Thoracic aorta (tissue), 2 donors: ENCODE measurements at regions not wholly inside any gene's neighbourhood (a gene's known extent, or its start where the extent isn't known, plus 50 kb on each side); places are given as distances from the start of the nearest gene placed in this dataset.

ENCODE experiments used
- ATAC-seq: fragments of 150-250 bp; one replicate; pipeline ENCODE4 v1.8.0; 2017; ENCODE audit warnings: low read depth; ENCODE audit not compliant: insufficient number of reproducible peaks, low FRiP score
- DNase-seq: peaks from one replicate; pipeline ENCODE4 v3.0.0-alpha.2; 2020; ENCODE audit warnings: low spot score
- H3K27ac ChIP-seq, 2 donors: fragments of 200-600 bp; sonication (generic); 1 replicate in 1 of 2; 2 replicates in 1 of 2; pipeline ENCODE4 v1.5.1; 2016; ENCODE audit warnings: mild to moderate bottlenecking in 2 of 2, moderate library complexity in 2 of 2
- H3K27me3 ChIP-seq: fragments of 200-600 bp; sonication (generic); replicated peaks from 2 replicates; pipeline ENCODE4 v1.6.0; 2016; ENCODE audit warnings: mild to moderate bottlenecking; ENCODE audit not compliant: insufficient read depth
- H3K36me3 ChIP-seq: fragments of 200-600 bp; sonication (generic); one replicate; pipeline ENCODE4 v1.5.1; 2016
- H3K4me1 ChIP-seq, 2 donors: fragments of 200-600 bp; sonication (generic); 1 replicate in 1 of 2; 2 replicates in 1 of 2; pipeline versions ENCODE4 v1.5.1 to v1.6.0; 2016; ENCODE audit warnings: low read depth in 2 of 2, mild to moderate bottlenecking in 1 of 2; ENCODE audit not compliant: control insufficient read depth in 1 of 2
- H3K4me3 ChIP-seq: fragments of 200-600 bp; sonication (generic); 2 replicates; pipeline ENCODE4 v1.5.1; 2016; ENCODE audit warnings: mild to moderate bottlenecking
- H3K9me3 ChIP-seq: fragments of 200-600 bp; sonication (generic); 2 replicates; pipeline ENCODE4 v1.5.1; 2016
- CTCF ChIP-seq: fragments of 200-600 bp; sonication (generic); IDR thresholded peaks from one replicate; pipeline ENCODE4 v1.5.1; 2019; ENCODE audit warnings: antibody characterized with exemption

- Histone ChIP-seq H3K4me3 (no peak overlapping the region), H3K27ac (no peak overlapping the region), H3K27me3 (no peaks in the 10 kb centered on the region), H3K4me1 (no peaks in the 10 kb centered on the region), H3K9me3 (no peaks in the 10 kb centered on the region), H3K36me3 (no peaks in the 10 kb centered on the region)
- no peak for ATAC-seq
- no peak for TF ChIP-seq CTCF
- DNase-seq, result no peak
These were observed 734.0 kb upstream of the CDH7 start for GRCh38 chr18:65016631-65017371.

- TF ChIP-seq CTCF, result no peak
- Histone ChIP-seq H3K27ac (no peak overlapping the region), H3K36me3 (no peaks in the 10 kb centered on the region), H3K4me3 (no peak overlapping the region), H3K4me1 (no peaks in the 10 kb centered on the region), H3K9me3 (no peaks in the 10 kb centered on the region), H3K27me3 (no peaks in the 10 kb centered on the region)
- DNase-seq, result no peak
- no peak for ATAC-seq
These were observed 756.4 kb upstream of the CDH7 start for GRCh38 chr18:64994370-64994769.

GRCh38 chr18:64993695-64994094 lies 757.1 kb upstream of the CDH7 start:
- no peaks in the 10 kb centered on the region for H3K27me3 ChIP-seq
- no peak for ATAC-seq

GRCh38 chr18:64992654-64993053 lies 758.2 kb upstream of the CDH7 start:
- H3K27ac ChIP-seq, result no peak overlapping the region
- DNase-seq, result no peak
- no peaks in the 10 kb centered on the region for H3K9me3 ChIP-seq
- no peaks in the 10 kb centered on the region for H3K27me3 ChIP-seq
- H3K36me3 ChIP-seq, result no peaks in the 10 kb centered on the region
- no peak for TF ChIP-seq CTCF
- no peak for ATAC-seq
- no peaks in the 10 kb centered on the region for H3K4me1 ChIP-seq
- H3K4me3 ChIP-seq, result no peak overlapping the region

More at GRCh38 chr18:64993695-64994094, 757.1 kb upstream of the CDH7 start:
- H3K9me3 ChIP-seq, result no peaks in the 10 kb centered on the region
- no peak overlapping the region for H3K27ac ChIP-seq
- H3K4me3 ChIP-seq, result no peak overlapping the region
- H3K4me1 ChIP-seq, result no peaks in the 10 kb centered on the region
- no peak for TF ChIP-seq CTCF
- DNase-seq, result no peak
- no peaks in the 10 kb centered on the region for H3K36me3 ChIP-seq

- DNase-seq (no peak), ATAC-seq (no peak)
- no peaks in the 10 kb centered on the region for H3K36me3 ChIP-seq
- no peaks in the 10 kb centered on the region for H3K9me3 ChIP-seq
- no peak overlapping the region for H3K4me3 ChIP-seq
- no peak for TF ChIP-seq CTCF
- no peak overlapping the region for H3K27ac ChIP-seq
- no peaks in the 10 kb centered on the region for H3K27me3 ChIP-seq
- H3K4me1 ChIP-seq, result no peaks in the 10 kb centered on the region
These were observed 759.7 kb upstream of the CDH7 start for GRCh38 chr18:64991102-64991501.
